Panc1 (cell line): ENCODE measurements at regions not wholly inside any gene's neighbourhood (a gene's known extent, or its start where the extent isn't known, plus 50 kb on each side); places are given as distances from the start of the nearest gene placed in this dataset.
A peak's percentile ranks its signal among the peaks of the same experiment; 100 is the strongest.

ENCODE experiments used
- ATAC-seq: fragments of 200-7000 bp; cut with Tn5 transposase; 2 replicates; pipeline ENCODE4 v1.9.1; 2020; ENCODE audit warnings: mild to moderate bottlenecking, moderate library complexity
- BruUV-seq: library from RNA; stranded (reverse); fragments of 400-500 nt; replicated peaks from 2 replicates; lab custom pipeline; 2021; lab: Mats Ljungman, UMichigan
- CTCF ChIA-PET: fragments of 300-600 bp; sonication (Branson Sonifier 250); formaldehyde crosslinking; loops from one replicate; lab custom pipeline; 2022; ENCODE audit warnings: antibody characterized with exemption; lab: Charles Lee
- POLR2A ChIA-PET: fragments of 300-600 bp; sonication (Branson Sonifier 250); formaldehyde crosslinking; loops from one replicate; lab custom pipeline; 2022; ENCODE audit warnings: antibody characterized with exemption; lab: Charles Lee
- DNase-seq: peaks from one replicate; pipeline ENCODE4 v3.0.0-alpha.2; 2010; ENCODE audit warnings: low read depth, low spot score
- H3K27ac ChIP-seq: 2 replicates; pipeline ENCODE4 v1.5.1; 2011; ENCODE audit warnings: mild to moderate bottlenecking, low read length, inconsistent platforms
- H3K27me3 ChIP-seq: fragments of 200-500 bp; sonication (Bioruptor generic); 2 replicates; pipeline ENCODE4 v1.6.0; 2014; ENCODE audit warnings: low read length, inconsistent platforms; ENCODE audit not compliant: control insufficient read depth, insufficient read depth
- H3K36me3 ChIP-seq: fragments of 200-500 bp; sonication (Bioruptor generic); 2 replicates; pipeline ENCODE4 v1.5.1; 2014; ENCODE audit warnings: inconsistent platforms, mild to moderate bottlenecking, low read length, moderate library complexity; ENCODE audit not compliant: control insufficient read depth, insufficient read depth
- H3K4me1 ChIP-seq: 2 replicates; pipeline ENCODE4 v1.5.1; 2011; ENCODE audit warnings: inconsistent platforms, mild to moderate bottlenecking, low read length, moderate library complexity; ENCODE audit not compliant: control insufficient read depth, insufficient read depth
- H3K4me3 ChIP-seq, 2 experiments: 2 replicates each; pipeline ENCODE4 v1.5.1; 2011 to 2012; ENCODE audit warnings: low read depth in 2 of 2, low read length in 2 of 2, mild to moderate bottlenecking in 2 of 2, inconsistent platforms in 1 of 2, moderate library complexity in 1 of 2
- H3K9me3 ChIP-seq: fragments of 200-500 bp; sonication (Bioruptor generic); 2 replicates; pipeline ENCODE4 v1.5.1; 2014; ENCODE audit warnings: low read depth, mild to moderate bottlenecking, inconsistent platforms, low read length, moderate library complexity; ENCODE audit not compliant: control insufficient read depth, insufficient read depth
- CTCF ChIP-seq: fragments of 450-650 bp; IDR thresholded peaks from 2 replicates; pipeline ENCODE4 v1.5.1; 2017; ENCODE audit warnings: mild to moderate bottlenecking
- POLR2AphosphoS5 ChIP-seq: IDR thresholded peaks from 2 replicates; pipeline ENCODE4 v1.6.1; 2012; ENCODE audit warnings: mild to moderate bottlenecking, low read depth, low read length, moderate library complexity
- REST ChIP-seq, 2 experiments: IDR thresholded peaks; 2 replicates each; pipeline ENCODE4 v1.6.1; 2011 to 2012; ENCODE audit warnings: low read depth in 2 of 2, control low read depth in 1 of 2, low read length in 1 of 2, mild to moderate bottlenecking in 1 of 2, moderate library complexity in 1 of 2; ENCODE audit not compliant: insufficient read depth in 1 of 2
- SIN3A ChIP-seq: IDR thresholded peaks from 2 replicates; pipeline ENCODE4 v1.6.1; 2012; ENCODE audit warnings: low read depth, mild to moderate bottlenecking, low read length, moderate library complexity, borderline replicate concordance; ENCODE audit not compliant: insufficient read depth
- TCF7L2 ChIP-seq: IDR thresholded peaks from 2 replicates; pipeline ENCODE4 v1.6.1; 2011; ENCODE audit warnings: mild to moderate bottlenecking, low read depth, low read length, inconsistent platforms
- in situ Hi-C: cut with HindIII; loops from 2 replicates; pipeline ENCODE4 v1.10.0; 2016; ENCODE audit warnings: low sequenced_read_pairs, low pct_unique_long_range_greater_than_20kb
- intact Hi-C: fragments of 100-400 bp; cut with micrococcal nuclease; formaldehyde crosslinking; loops from one replicate; pipeline ENCODE4 v1.10.0; 2022; ENCODE audit not compliant: unreplicated experiment

GRCh38 chr12:19030603-19031002 lies 98.9 kb upstream of the PLEKHA5 start:
- ATAC-seq (no peak), DNase-seq (no peak)
- BruUV-seq = no TSS peak
- no peak overlapping the region for H3K27ac ChIP-seq
- H3K36me3 ChIP-seq = no peaks in the 10 kb centered on the region
- ChIA-PET CTCF (no interaction called here), POLR2A (no interaction called here)
- no peaks in the 10 kb centered on the region for H3K9me3 ChIP-seq
- H3K4me1 ChIP-seq = no peaks in the 10 kb centered on the region
- no peaks in the 10 kb centered on the region for H3K27me3 ChIP-seq
- intact Hi-C loops (no loop called here), in situ Hi-C loops (no loop called here)
- TF ChIP-seq TCF7L2 (no peak), CTCF (no peak)
- no peak overlapping the region for H3K4me3 ChIP-seq

- Histone ChIP-seq H3K27me3 (no peaks in the 10 kb centered on the region), H3K27ac (no peak overlapping the region), H3K4me1 (no peaks in the 10 kb centered on the region), H3K4me3 (no peak overlapping the region), H3K36me3 (no peaks in the 10 kb centered on the region), H3K9me3 (no peaks in the 10 kb centered on the region)
- ChIA-PET CTCF (no interaction called here), POLR2A (no interaction called here)
- in situ Hi-C loops (no loop called here), intact Hi-C loops (no loop called here)
- DNase-seq (peak; percentile 4), ATAC-seq (no peak)
- no peak for TF ChIP-seq CTCF
- no peak for TF ChIP-seq POLR2AphosphoS5
- no peak for TF ChIP-seq REST (IDR thresholded peaks at IDR 0.05; ENCODE audit: insufficient read depth in 1 of 2, low read depth in 2 of 2, low read length in 1 of 2)
- no peak for TF ChIP-seq SIN3A
- no peak for TF ChIP-seq TCF7L2
- BruUV-seq = no TSS peak
Measured at GRCh38 chr12:19031032-19031431, 98.5 kb upstream of the PLEKHA5 start.

- intact Hi-C loops (no loop called here), in situ Hi-C loops (no loop called here)
- no peaks in the 10 kb centered on the region for H3K27me3 ChIP-seq
- no peak for DNase-seq
- H3K9me3 ChIP-seq = no peaks in the 10 kb centered on the region
- H3K4me3 ChIP-seq = no peak overlapping the region
- TF ChIP-seq REST (IDR thresholded peaks at IDR 0.05; ENCODE audit: insufficient read depth in 1 of 2, low read depth in 2 of 2, low read length in 1 of 2) (no peak), POLR2AphosphoS5 (no peak), TCF7L2 (no peak), CTCF (no peak), SIN3A (no peak)
- no peak overlapping the region for H3K27ac ChIP-seq
- POLR2A ChIA-PET = no interaction called here
- CTCF ChIA-PET = no interaction called here
- no peaks in the 10 kb centered on the region for H3K36me3 ChIP-seq
- no peak for ATAC-seq
- BruUV-seq = no TSS peak
- no peaks in the 10 kb centered on the region for H3K4me1 ChIP-seq
Measured at GRCh38 chr12:19032826-19033225, 96.7 kb upstream of the PLEKHA5 start.
